GM12872 (cell line): ENCODE measurements at regions not wholly inside any gene's neighbourhood (a gene's known extent, or its start where the extent isn't known, plus 50 kb on each side); places are given as distances from the start of the nearest gene placed in this dataset.

ENCODE experiments used
- TF ChIP-seq, protein P1 (sequence below): IDR thresholded peaks from 3 replicates; pipeline ENCODE4 v1.5.1; 2011; ENCODE audit warnings: low read depth, mild to moderate bottlenecking, low read length, moderate library complexity; ENCODE audit not compliant: insufficient read depth

DNA sequence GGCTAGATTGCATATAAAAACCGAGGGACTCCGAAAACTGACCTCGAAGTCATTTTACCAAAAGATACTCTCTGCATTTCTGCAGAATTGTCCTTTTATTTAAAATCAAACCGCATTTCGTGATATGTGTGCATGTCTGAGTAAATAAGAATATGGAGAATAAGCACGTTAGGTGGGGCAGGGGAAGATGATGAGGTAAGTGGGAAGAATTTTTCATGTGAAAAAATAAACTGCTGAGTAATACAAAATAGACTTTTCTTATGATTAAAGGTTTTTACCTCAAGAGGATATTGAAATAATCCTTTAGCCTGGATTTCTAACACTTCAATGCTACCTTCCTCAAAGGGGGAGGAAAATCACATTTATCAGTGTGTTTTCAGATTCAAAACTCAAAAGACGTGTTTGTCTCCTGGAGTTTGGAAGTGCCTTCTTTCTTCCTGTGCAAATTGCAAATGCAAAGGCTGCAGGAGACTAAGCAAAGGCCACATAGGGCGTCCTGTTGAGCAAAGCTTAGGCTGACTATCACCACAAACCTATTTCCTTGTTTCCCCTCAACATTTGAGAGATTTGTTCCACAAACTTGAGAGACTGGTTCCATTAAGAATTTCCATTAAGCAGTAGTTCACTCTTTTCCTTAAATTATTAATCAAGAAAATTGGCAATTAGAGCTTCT, 813.5 kb downstream of the MCTP2 start:
- TF ChIP-seq, protein P1, sequence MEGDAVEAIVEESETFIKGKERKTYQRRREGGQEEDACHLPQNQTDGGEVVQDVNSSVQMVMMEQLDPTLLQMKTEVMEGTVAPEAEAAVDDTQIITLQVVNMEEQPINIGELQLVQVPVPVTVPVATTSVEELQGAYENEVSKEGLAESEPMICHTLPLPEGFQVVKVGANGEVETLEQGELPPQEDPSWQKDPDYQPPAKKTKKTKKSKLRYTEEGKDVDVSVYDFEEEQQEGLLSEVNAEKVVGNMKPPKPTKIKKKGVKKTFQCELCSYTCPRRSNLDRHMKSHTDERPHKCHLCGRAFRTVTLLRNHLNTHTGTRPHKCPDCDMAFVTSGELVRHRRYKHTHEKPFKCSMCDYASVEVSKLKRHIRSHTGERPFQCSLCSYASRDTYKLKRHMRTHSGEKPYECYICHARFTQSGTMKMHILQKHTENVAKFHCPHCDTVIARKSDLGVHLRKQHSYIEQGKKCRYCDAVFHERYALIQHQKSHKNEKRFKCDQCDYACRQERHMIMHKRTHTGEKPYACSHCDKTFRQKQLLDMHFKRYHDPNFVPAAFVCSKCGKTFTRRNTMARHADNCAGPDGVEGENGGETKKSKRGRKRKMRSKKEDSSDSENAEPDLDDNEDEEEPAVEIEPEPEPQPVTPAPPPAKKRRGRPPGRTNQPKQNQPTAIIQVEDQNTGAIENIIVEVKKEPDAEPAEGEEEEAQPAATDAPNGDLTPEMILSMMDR: no peak

DNA sequence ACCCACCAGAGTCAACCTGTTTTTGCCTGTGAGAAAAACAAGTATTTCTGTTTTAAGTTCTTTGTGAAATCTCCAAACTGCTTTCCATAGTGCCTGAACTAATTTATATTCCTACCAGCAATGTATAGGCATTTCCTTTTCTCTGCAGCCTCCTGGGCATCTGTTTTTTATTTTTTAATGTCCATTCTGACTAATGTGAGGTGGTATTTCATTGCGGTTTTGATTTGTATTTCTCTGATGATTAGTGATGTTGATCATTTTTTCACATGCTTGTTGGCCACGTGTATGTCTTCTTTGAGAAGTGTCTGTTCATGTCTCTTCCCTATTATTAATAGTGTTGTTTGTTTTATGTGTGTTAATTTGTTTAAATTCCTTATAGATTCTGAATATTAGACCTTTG, 820.5 kb downstream of the MCTP2 start:
- TF ChIP-seq, protein P1: no peak

DNA sequence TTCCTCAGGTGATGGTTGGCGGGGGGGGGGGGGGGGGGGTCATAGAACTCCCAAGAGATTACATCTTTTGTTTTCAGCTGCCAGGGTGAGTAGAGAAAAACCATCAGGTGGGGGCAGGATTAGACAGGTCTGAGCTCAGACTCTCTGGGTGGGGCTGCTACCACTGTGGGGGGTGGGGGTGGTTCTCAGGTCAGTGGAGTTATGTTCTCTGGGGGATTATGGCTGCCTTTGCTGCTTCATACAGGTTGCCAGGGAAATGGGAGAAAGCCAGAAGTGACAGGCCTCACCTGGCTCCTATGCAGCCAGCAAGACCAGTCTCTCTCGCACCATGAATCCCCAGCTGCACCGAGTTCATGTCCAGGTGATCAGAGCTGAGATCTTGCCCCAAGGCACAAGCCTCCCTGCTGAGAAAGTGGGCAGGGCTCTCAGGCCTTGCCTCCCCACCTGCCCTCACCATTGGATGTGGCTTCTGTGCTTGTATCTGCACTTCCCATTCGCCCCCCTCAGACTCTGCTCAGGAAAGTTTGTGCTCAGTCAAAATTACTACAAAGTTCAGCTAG, 828.1 kb downstream of the MCTP2 start:
- TF ChIP-seq, protein P1: no peak

DNA sequence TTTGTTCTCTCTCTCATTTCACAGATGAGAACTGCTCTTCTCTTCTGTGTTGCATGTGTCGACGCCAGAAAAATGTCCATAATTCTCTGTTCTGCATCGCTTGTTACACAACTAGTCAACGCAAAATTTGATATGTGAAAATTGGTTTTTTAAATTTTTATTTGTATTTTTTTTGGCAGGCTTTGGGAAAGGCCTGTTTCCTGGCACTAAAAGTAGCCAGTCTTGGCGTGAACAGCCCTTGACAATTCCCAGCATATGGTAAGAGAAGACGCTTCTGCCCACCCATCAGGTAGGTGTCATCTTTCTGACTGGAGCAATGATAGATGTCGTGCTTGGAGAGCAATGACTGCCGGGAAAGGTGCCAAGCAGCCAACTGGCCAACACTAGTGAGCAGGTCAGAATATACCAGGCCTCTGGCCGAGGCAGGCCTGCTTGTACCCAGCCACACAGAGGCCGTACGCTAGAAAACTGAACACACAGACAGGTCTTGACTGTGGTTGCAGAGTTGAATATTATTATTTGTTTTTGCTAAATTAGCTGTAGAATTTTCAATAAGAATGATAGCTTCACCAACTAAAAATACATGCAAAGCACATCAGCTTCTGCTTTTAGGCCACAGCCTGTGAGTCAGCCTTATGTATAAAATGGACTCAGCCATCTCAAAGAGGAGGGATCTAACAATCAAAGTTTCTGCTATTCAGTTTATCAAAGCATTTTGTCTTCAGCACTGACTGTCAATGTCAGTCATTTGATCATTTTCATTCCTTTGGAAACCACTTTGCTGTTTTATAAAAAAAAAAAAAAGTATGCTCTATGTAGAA, 837.5 kb downstream of the MCTP2 start:
- TF ChIP-seq, protein P1: no peak

DNA sequence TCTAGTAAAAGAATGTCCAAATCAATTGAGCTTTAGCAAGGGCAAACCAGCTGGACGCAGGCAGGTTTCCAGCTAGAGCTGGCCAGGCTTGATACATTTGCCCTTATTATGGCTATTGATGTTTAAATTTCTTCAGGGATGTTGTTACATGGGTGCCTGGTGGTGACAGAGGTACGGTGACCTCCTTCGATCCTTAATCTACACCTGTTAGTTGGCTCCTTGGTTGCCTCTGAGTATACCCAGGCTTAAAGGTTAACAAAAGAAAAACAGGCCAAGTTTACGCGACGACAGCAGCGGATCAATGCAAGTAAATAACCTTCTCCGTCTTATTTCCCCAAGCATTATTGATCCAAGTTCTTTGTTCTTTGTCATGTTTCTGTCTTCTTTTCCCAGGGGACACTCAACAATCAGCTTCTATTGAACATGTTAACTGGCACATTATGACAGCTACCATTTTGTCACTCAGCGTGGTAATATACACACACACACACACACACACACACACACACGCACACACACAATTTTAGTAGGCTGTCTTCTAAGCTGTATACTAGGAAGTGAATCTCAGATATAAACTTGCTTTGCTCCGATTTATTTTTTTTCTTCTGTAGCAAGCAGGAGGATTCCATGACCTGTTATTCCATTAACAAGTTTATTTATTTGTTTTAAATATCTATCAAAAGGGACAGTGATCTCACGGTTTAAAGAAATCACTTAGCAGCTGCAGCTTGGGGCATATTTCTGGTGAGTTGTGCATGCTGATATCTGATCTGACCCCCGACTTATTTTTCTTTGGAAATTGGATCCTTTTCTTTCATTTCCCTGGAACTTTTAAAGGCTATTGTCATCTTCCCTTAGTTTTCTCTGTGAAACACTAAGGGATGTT, 844.7 kb downstream of the MCTP2 start:
- TF ChIP-seq, protein P1: no peak

DNA sequence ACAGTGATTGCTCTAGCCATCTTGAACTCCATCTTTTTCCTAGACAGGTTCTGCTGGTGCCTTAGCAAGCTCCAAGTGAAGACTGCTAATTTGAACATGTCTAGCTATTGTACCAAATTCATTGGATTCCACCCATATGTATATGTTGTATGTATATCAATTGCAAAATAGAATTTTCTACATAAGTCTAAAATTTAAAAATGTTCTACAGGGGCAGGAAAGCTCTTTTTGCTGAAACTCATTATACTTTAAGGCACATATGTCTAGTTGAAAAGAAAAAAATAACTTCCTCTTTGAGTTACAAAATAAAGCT, 845.3 kb downstream of the MCTP2 start:
- TF ChIP-seq, protein P1: no peak

DNA sequence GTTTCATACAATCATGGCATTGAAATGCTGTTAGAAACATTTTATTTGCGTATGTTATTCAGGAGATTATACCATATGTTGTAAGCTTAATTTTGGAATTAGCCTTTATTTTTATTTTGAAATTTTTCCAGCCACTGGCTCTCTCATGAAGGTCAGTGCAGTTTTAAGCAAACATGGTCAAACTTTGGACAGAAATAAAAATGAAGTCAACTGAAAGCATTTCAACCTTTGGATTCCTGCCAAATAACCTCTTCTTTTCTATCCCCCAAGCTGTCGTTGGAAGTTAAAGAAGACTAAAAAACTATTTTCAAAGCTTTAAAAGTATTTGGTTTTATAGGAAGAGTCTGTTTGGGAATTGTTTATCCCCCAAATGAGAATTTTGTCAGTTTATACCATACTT, 846.6 kb downstream of the MCTP2 start:
- TF ChIP-seq, protein P1: no peak
